ENCODE measurements at regions not wholly inside any gene's neighbourhood (a gene's known extent, or its start where the extent isn't known, plus 50 kb on each side); places are given as distances from the start of the nearest gene placed in this dataset.

- DNase-seq, result no peak
These were observed 57.3 kb downstream of the KCNA4 start for GRCh38 chr11:29959488-29959887.

DNA sequence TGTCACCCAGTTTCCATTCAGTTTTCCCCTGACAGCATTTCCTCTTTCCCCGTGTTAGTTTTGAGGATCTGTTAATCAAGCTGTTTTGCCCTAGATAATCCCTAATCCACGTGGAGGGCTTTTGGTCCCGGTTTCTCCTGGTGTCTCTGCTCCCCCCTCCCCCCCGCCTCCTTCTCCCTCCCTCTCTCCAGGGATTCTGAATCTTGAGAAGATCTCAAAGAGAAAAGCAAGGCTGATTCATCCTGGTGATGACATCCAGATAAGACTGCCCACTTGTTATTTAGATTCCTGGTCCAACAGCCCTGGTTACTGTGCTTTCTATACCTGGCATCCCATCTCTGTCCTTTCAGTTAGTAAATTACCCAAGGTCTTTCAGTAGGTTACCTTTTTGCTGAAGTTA is 59.4 kb downstream of the KCNA4 start:
- DNase-seq, result no peak

DNA sequence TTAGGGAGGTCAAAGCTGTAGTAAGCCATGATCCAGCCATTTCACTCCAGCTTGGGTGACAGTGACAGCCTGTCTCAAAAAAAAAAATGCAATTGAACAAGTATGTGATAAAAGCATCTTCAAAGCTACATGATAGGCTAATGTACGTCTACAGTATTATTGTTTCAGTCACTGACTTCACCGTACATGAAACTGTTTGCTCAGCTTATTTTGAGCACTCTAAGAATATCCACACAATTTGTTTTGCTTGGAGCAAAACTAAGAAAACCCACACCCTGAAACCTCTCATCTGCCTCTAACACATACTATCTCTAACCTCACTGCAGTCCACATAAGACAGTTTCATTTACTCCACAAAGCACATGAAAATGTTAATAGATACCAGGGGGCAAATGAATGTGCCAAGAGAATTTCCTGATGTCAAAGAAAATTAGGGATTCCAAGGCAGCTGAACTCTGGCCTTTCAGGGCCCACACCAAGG is 60.7 kb downstream of the KCNA4 start:
- DNase-seq, result no peak

DNA sequence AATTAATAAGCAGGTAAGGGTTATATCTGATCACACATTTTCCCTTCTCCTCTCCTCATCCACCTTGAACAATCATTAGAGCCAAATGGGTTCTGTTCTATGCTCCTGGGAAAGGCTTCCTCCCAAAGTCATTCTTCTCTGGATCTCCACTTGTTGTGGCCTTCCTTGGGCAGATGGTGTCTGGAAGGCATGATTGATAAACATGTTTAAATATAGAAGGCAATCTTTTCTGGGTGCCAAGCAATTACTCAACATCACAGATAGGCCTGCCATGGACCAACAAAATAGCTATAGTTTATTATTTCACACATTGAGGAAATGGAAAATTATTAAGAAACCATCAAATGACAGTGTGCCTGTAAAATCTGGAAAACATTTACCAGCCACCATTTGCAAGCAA is 73.5 kb downstream of the KCNA4 start:
- DNase-seq, result no peak

- no peak for DNase-seq
These were observed 79.3 kb downstream of the KCNA4 start for GRCh38 chr11:29937526-29937925.

- no peak for DNase-seq
These were observed 82.7 kb downstream of the KCNA4 start for GRCh38 chr11:29934115-29934638.

DNA sequence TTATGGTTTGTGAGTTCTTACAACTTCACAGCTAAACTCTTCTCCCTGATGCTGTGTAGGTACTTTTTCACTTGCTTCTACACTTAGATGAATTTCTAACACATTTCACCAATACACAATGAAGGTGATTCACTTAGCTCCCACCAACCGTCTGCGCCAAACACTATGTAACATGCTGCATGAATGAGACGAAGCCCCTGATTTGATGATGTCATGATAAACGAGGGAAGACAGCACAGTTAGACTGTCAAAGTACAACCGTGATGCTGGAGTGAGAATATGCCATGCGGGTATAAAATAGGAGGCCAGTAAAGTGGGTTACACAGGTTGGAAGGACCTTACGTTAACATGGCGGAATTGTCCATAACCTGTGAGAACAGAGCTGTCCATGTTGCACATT is 100.8 kb downstream of the KCNA4 start:
- DNase-seq, result no peak

GRCh38 chr11:29914203-29914930 is 102.5 kb downstream of the KCNA4 start:
- no peak for DNase-seq

DNA sequence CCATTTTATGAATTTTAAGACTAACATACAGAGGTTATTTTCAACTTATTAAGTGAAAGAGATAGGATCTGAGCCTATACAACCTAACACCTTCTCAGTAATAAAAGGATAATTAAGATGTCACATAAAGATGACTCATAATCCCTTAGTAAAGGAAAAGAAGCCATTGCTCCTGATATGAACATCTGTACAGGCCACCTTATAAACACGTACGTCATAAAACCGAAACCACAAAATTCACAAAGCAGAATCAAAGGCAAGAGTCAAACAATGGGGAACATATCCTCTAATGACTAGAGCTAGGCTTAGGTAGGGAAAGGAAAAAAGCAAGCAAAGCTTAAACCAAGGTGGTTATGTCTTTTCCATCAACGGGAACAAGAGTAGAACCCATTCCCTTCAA is 103.5 kb downstream of the KCNA4 start:
- no peak for DNase-seq

DNA sequence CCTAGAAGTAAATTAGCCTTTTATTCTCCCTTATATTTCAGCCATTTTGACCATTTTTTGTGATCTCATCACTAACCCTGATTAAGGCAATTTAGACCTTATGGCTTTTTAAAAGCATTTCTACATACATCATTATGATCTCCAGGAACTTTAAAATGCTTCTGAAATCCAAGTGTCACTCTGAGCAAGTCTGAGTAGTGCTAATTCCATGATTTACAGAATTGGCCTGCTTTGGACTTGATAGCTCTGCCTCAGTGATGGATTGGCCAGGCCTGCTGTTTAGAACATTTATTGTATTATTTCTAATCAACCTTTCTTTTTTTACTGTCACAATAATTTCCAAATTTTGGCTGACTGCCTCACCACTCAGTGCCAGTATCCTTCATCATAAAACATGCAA is 116.4 kb downstream of the KCNA4 start:
- no peak for DNase-seq

- DNase-seq, result no peak
These were observed 137.3 kb downstream of the KCNA4 start for GRCh38 chr11:29879560-29879959.

- no peak for DNase-seq
These were observed 140.6 kb downstream of the KCNA4 start for GRCh38 chr11:29876192-29876591.

GRCh38 chr11:29847219-29847618 is 169.6 kb downstream of the KCNA4 start:
- no peak for DNase-seq

GRCh38 chr11:29844701-29845379 is 172.0 kb downstream of the KCNA4 start:
- DNase-seq, result no peak

- no peak for DNase-seq
These were observed 172.8 kb downstream of the KCNA4 start for GRCh38 chr11:29844031-29844430.

DNA sequence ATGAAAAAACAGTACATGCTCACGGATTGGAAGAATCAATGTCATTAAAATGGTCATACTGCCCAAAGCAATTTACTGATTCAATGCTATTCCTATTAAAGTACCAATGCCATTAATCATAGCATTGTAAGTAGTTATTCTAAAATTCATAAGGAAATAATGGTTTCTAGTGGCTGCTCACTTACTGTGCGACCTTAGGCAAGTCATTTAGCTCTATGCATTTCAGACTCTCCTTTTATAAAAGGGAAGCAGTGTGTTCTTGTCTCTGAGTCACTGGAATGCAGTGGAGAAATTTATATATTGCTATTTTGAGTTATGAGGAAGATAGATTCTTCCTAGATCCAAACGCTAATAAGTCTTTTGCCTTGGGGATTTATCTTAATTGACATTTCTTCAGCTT is 174.8 kb downstream of the KCNA4 start:
- DNase-seq, result no peak

DNA sequence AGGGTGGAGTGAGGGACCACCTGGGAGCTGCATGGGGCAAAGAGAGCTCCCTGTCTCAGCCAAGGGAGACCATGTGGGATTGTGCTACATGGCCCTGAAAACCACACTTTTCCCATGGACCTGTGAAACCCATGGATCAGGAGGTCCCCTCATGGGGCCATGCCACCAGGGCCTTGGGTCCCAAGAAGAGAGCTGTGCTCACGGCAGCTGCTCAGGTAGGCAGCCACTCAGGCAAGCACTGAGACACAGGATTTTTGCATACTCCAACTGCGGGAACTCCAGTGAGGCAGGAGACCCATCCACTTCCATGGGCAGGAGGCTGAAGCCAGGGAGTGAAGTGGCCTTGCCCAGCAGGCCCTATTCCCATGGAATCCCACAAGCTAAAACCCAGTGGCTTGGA is 190.0 kb downstream of the KCNA4 start:
- DNase-seq, result no peak

- DNase-seq, result no peak
These were observed 200.5 kb downstream of the KCNA4 start for GRCh38 chr11:29816359-29816758.

DNA sequence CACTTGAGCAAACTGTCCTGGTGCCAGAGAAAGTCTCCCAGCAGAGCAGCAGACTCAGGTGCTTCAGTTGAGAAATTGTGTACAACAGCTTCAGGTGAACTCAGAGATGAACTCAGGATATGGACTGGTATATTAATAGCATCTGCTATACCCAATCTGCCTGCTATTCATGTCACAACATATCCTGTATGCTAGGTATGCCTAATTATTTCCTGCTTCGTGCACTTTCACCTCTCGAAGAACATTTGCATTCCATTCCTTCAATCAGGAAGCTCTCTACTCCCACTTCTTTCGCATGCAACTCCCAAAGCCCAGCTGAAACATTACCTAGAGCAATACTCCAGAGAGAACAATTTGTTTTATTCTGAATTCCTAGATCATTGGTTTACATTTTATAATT is 207.7 kb downstream of the KCNA4 start:
- no peak for DNase-seq

- DNase-seq, result no peak
These were observed 214.3 kb downstream of the KCNA4 start for GRCh38 chr11:29802522-29802921.

GRCh38 chr11:29801561-29801960 is 215.3 kb downstream of the KCNA4 start:
- no peak for DNase-seq

DNA sequence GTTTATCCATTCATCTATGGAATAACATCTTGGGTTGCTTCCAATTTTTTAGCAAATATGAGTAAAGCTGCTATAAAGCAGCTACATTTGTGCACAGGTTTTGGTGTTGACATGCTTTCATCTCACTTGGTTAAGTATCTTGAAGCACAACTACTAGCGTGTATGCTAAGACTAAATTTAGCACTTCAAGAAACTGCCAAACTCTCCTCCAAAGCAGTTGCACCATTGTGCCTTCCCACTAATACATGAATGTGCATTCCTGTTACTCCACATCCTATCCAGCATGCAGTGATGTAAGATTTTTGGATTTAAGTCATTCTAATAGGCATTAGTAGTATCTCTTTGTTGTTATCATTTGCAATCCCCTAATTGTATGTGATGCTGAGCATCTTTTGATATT is 230.7 kb downstream of the KCNA4 start:
- no peak for DNase-seq

GRCh38 chr11:29783506-29783905 is 233.3 kb downstream of the KCNA4 start:
- no peak for DNase-seq

DNA sequence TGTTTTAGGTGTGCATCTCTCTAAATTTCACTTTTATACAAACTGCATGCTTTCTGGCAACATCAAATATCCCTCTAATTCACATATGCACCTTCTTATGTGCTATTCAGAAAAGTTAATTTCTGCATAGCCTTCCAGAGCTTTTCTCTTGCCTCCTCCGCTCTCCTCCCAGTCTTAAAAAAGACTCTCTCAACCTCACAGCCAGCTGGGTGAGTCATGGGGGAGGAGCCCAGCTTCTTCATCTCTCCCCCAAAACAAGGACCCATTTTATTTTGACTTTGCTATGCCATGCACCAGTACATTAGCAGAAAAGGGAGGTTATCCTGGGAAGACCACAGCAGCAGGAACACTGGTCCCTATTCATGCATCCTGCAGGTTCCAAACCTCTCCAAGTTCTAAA is 234.4 kb downstream of the KCNA4 start:
- no peak for DNase-seq

- no peak for DNase-seq
These were observed 235.6 kb downstream of the KCNA4 start for GRCh38 chr11:29781268-29781667.

Data from NCI-H1436 treated with DMSO at 0.1 percent for 48 hours (cell line).